H1 (cell line): ENCODE measurements at regions not wholly inside any gene's neighbourhood (a gene's known extent, or its start where the extent isn't known, plus 50 kb on each side); places are given as distances from the start of the nearest gene placed in this dataset.

Experiments used
- CTCF ChIA-PET: fragments of 300-600 bp; sonication (Branson Sonifier 250); formaldehyde crosslinking; loops from one replicate; lab custom pipeline; 2021; ENCODE audit not compliant: partially characterized antibody; lab: Charles Lee
- POLR2A ChIA-PET: fragments of 300-600 bp; sonication (Branson Sonifier 250); formaldehyde crosslinking; loops from one replicate; lab custom pipeline; 2021; ENCODE audit warnings: inconsistent platforms; ENCODE audit not compliant: partially characterized antibody; lab: Charles Lee
- DNase-seq, 2 experiments: peaks; one replicate each; pipeline versions ENCODE4 v3.0.0 to v3.0.0-alpha.2; 2010 to 2022; ENCODE audit warnings: low spot score in 2 of 2, low read depth in 1 of 2, mixed read lengths in 1 of 2
- FAIRE-seq: peaks from 2 replicates; lab custom pipeline; 2011; peaks lifted over from hg19 to GRCh38; lab: Jason Lieb, UNC
- H2AFZ ChIP-seq: 2 replicates; pipeline ENCODE4 v1.8.1; 2012; ENCODE audit warnings: low read length, inconsistent platforms
- H2AK5ac ChIP-seq: 2 replicates; pipeline ENCODE4 v1.6.1; 2013; ENCODE audit warnings: low read depth, low read length
- H2BK120ac ChIP-seq: replicated peaks from 2 replicates; pipeline ENCODE3; 2013; ENCODE audit warnings: low read depth, low read length, inconsistent platforms
- H2BK12ac ChIP-seq: 2 replicates; pipeline ENCODE4 v1.6.1; 2013; ENCODE audit warnings: low read depth, low read length
- H2BK15ac ChIP-seq: 2 replicates; pipeline ENCODE4 v1.6.1; 2013; ENCODE audit warnings: low read length
- H2BK20ac ChIP-seq: 2 replicates; pipeline ENCODE4 v1.6.1; 2013; ENCODE audit warnings: low read length
- H2BK5ac ChIP-seq: 2 replicates; pipeline ENCODE4 v1.6.1; 2013; ENCODE audit warnings: low read depth, low read length
- H3K14ac ChIP-seq: 2 replicates; pipeline ENCODE4 v1.6.1; 2013; ENCODE audit warnings: inconsistent platforms; ENCODE audit not compliant: insufficient read length
- H3K18ac ChIP-seq: 2 replicates; pipeline ENCODE4 v1.6.1; 2013; ENCODE audit warnings: low read length; ENCODE audit errors: extremely low read depth
- H3K23ac ChIP-seq: 2 replicates; pipeline ENCODE4 v1.6.1; 2013; ENCODE audit warnings: inconsistent platforms; ENCODE audit not compliant: insufficient read length
- H3K23me2 ChIP-seq: 2 replicates; pipeline ENCODE4 v1.6.1; 2013; ENCODE audit warnings: low read depth, low read length
- H3K27ac ChIP-seq: 2 replicates; pipeline ENCODE4 v1.6.1; 2011; ENCODE audit warnings: low read depth, low read length, inconsistent platforms
- H3K27me3 ChIP-seq, 4 experiments: replicated peaks in 1 of 4; 1 replicate in 1 of 4; 2 replicates in 3 of 4; pipeline versions ENCODE4 v1.6.1 to v1.8.1; 2011 to 2013; ENCODE audit warnings: low read length in 3 of 4, mild to moderate bottlenecking in 3 of 4, inconsistent platforms in 2 of 4, mixed read lengths in 2 of 4, moderate library complexity in 1 of 4; ENCODE audit not compliant: control insufficient read depth in 3 of 4, insufficient read depth in 3 of 4; ENCODE audit errors: extremely low read depth in 1 of 4
- H3K36me3 ChIP-seq, 4 experiments: 2 replicates each; pipeline versions ENCODE4 v1.6.1 to v1.8.1; 2011 to 2013; ENCODE audit warnings: mild to moderate bottlenecking in 4 of 4, low read length in 3 of 4, moderate library complexity in 2 of 4, control low read depth in 1 of 4, inconsistent platforms in 1 of 4; ENCODE audit not compliant: insufficient read depth in 4 of 4, control insufficient read depth in 2 of 4
- H3K4ac ChIP-seq: replicated peaks from 2 replicates; pipeline ENCODE3; 2013; ENCODE audit warnings: low read length, low read depth, mixed read lengths, inconsistent platforms; ENCODE audit not compliant: insufficient read length
- H3K4me1 ChIP-seq, 4 experiments: replicated peaks in 1 of 4; 1 replicate in 1 of 4; 2 replicates in 3 of 4; pipeline versions ENCODE4 v1.6.1 to v1.8.1; 2011 to 2013; ENCODE audit warnings: low read length in 3 of 4, inconsistent platforms in 2 of 4, mixed read lengths in 1 of 4; ENCODE audit not compliant: insufficient read depth in 4 of 4, control insufficient read depth in 3 of 4
- H3K4me2 ChIP-seq, 2 experiments: 2 replicates each; pipeline versions ENCODE4 v1.6.1 to v1.8.1; 2011 to 2013; ENCODE audit warnings: low read depth in 2 of 2, low read length in 2 of 2, control low read depth in 1 of 2, inconsistent platforms in 1 of 2, mild to moderate bottlenecking in 1 of 2; ENCODE audit not compliant: insufficient read depth in 1 of 2
- H3K4me3 ChIP-seq, 4 experiments: fragments of 200-600, 300-600 bp in 1 of 4; sonication (generic), shearing (Covaris generic), sonication (Bioruptor Twin) in 1 of 4; 2 replicates each; pipeline versions ENCODE4 v1.5.1 to v1.8.1; 2011 to 2016; ENCODE audit warnings: low read length in 4 of 4, low read depth in 3 of 4, control low read depth in 2 of 4, inconsistent platforms in 2 of 4, mild to moderate bottlenecking in 2 of 4, mixed read lengths in 1 of 4, moderate library complexity in 1 of 4; ENCODE audit not compliant: insufficient read depth in 2 of 4; ENCODE audit errors: extremely low read depth in 1 of 4
- H3K56ac ChIP-seq: replicated peaks from 2 replicates; pipeline ENCODE3; 2013; ENCODE audit warnings: low read depth, mild to moderate bottlenecking, mixed read lengths, low read length, inconsistent platforms; ENCODE audit not compliant: insufficient read length
- H3K79me1 ChIP-seq: 2 replicates; pipeline ENCODE4 v1.6.1; 2013; ENCODE audit warnings: low read depth, low read length, control low read depth
- H3K79me2 ChIP-seq, 2 experiments: 2 replicates each; pipeline versions ENCODE4 v1.6.1 to v1.8.1; 2012 to 2013; ENCODE audit warnings: low read length in 2 of 2, mild to moderate bottlenecking in 2 of 2, inconsistent platforms in 1 of 2; ENCODE audit not compliant: insufficient read depth in 2 of 2, control insufficient read depth in 1 of 2
- H3K9ac ChIP-seq, 4 experiments: replicated peaks in 1 of 4; 1 replicate in 1 of 4; 2 replicates in 3 of 4; pipeline versions ENCODE4 v1.6.1 to v1.8.1; 2011 to 2013; ENCODE audit warnings: low read depth in 3 of 4, low read length in 3 of 4, control low read depth in 2 of 4, mild to moderate bottlenecking in 2 of 4, moderate library complexity in 2 of 4, inconsistent platforms in 1 of 4; ENCODE audit errors: extremely low read depth in 1 of 4
- H3K9me3 ChIP-seq, 2 experiments: 2 replicates each; pipeline versions ENCODE4 v1.6.1 to v1.8.1; 2012 to 2013; ENCODE audit warnings: mild to moderate bottlenecking in 2 of 2, moderate library complexity in 2 of 2, control low read depth in 1 of 2, inconsistent platforms in 1 of 2, low read depth in 1 of 2, low read length in 1 of 2, mixed read lengths in 1 of 2; ENCODE audit not compliant: insufficient read depth in 2 of 2
- H4K20me1 ChIP-seq, 2 experiments: replicated peaks in 1 of 2; 2 replicates each; pipeline versions ENCODE3 to v1.8.1; 2011 to 2013; ENCODE audit warnings: inconsistent platforms in 2 of 2, low read length in 2 of 2, mild to moderate bottlenecking in 1 of 2; ENCODE audit not compliant: insufficient read depth in 2 of 2, control insufficient read depth in 1 of 2
- H4K5ac ChIP-seq: 2 replicates; pipeline ENCODE4 v1.6.1; 2013; ENCODE audit warnings: low read length, low read depth, mixed read lengths, inconsistent platforms; ENCODE audit not compliant: insufficient read length
- H4K8ac ChIP-seq: 2 replicates; pipeline ENCODE4 v1.8.0; 2013; ENCODE audit warnings: mild to moderate bottlenecking, moderate library complexity, low read length, inconsistent platforms; ENCODE audit not compliant: insufficient read depth; ENCODE audit errors: extremely low read depth
- H4K91ac ChIP-seq: replicated peaks from 2 replicates; pipeline ENCODE3; 2013; ENCODE audit warnings: low read length, mixed read lengths, inconsistent platforms; ENCODE audit not compliant: insufficient read length
- BRCA1 ChIP-seq: IDR thresholded peaks from 2 replicates; pipeline ENCODE4 v1.6.1; 2012; ENCODE audit warnings: low read depth, low read length, improper control_type of control experiment
- CREB1 ChIP-seq: IDR thresholded peaks from 2 replicates; pipeline ENCODE4 v1.6.1; 2012; ENCODE audit warnings: inconsistent platforms
- EP300 ChIP-seq, 2 experiments: IDR thresholded peaks; 1 replicate in 1 of 2; 2 replicates in 1 of 2; pipeline ENCODE4 v1.6.1; 2011 to 2012; ENCODE audit warnings: low read depth in 2 of 2, low read length in 2 of 2, mild to moderate bottlenecking in 2 of 2, borderline replicate concordance in 1 of 2, inconsistent platforms in 1 of 2, moderate library complexity in 1 of 2
- EZH2 ChIP-seq: fragments of 200-600 bp; sonication (generic); IDR thresholded peaks from 2 replicates; pipeline ENCODE4 v1.7.1; 2012; ENCODE audit warnings: low read depth, mild to moderate bottlenecking, moderate library complexity, low read length, inconsistent platforms; ENCODE audit not compliant: severe bottlenecking
- FOSL1 ChIP-seq: IDR thresholded peaks from 2 replicates; pipeline ENCODE4 v1.6.1; 2011; ENCODE audit warnings: mild to moderate bottlenecking, low read depth, low read length, moderate library complexity; ENCODE audit not compliant: insufficient read depth
- KDM1A ChIP-seq: fragments of 200-600, 300-600 bp; sonication (generic); IDR thresholded peaks from 2 replicates; pipeline ENCODE4 v1.7.1; 2016; ENCODE audit warnings: mild to moderate bottlenecking, low read length, borderline replicate concordance
- NANOG ChIP-seq: IDR thresholded peaks from 2 replicates; pipeline ENCODE4 v1.6.1; 2011; ENCODE audit warnings: low read length, low read depth, mild to moderate bottlenecking, inconsistent platforms; ENCODE audit not compliant: insufficient read depth, poor library complexity, severe bottlenecking
- POLR2A ChIP-seq, 2 experiments: IDR thresholded peaks; 1 replicate in 1 of 2; 2 replicates in 1 of 2; pipeline ENCODE4 v1.6.1; 2011; ENCODE audit warnings: low read depth in 2 of 2, low read length in 2 of 2, mild to moderate bottlenecking in 2 of 2; ENCODE audit errors: control extremely low read depth in 1 of 2
- TAF7 ChIP-seq: optimal IDR thresholded peaks from 2 replicates; pipeline ENCODE3; 2011; ENCODE audit warnings: low read depth, mild to moderate bottlenecking, inconsistent platforms, low read length, moderate library complexity, borderline replicate concordance
- YY1 ChIP-seq: IDR thresholded peaks from 2 replicates; pipeline ENCODE4 v1.6.1; 2011; ENCODE audit warnings: low read depth, mild to moderate bottlenecking, low read length
- WGBS, 2 experiments: shearing (Covaris generic) in 1 of 2; methylation state at CpG; one replicate each; pipeline versions ENCODE4 v1.1.6 to v1.1.7; 2013 to 2015; ENCODE audit warnings: low lambda C conversion rate in 2 of 2, mixed read lengths in 2 of 2, inconsistent platforms in 1 of 2, low coverage in 1 of 2, missing lambda C conversion rate in 1 of 2; ENCODE audit not compliant: insufficient replicate concordance in 2 of 2, insufficient coverage in 1 of 2, insufficient read length in 1 of 2; ENCODE audit errors: extremely low coverage in 1 of 2, missing lambda C conversion rate in 1 of 2; 5-methylcytosine and 5-hydroxymethylcytosine counted together
- TF ChIP-seq, protein P1 (sequence below): IDR thresholded peaks from 2 replicates; pipeline ENCODE4 v1.6.1; 2012; ENCODE audit warnings: inconsistent platforms

GRCh38 chr6:40276141-40276540 lies 311.0 kb downstream of the LRFN2 start:
- FAIRE-seq: no peak
- no peak overlapping the region for H2BK120ac ChIP-seq
- no peak overlapping the region for H2AK5ac ChIP-seq
- no peak overlapping the region for H4K91ac ChIP-seq
- no peak overlapping the region for H3K56ac ChIP-seq
- H4K5ac ChIP-seq: no peak overlapping the region
- H2BK15ac ChIP-seq: no peak overlapping the region
- H2BK5ac ChIP-seq: no peak overlapping the region
- no peak for TF ChIP-seq YY1
- TF ChIP-seq CREB1: no peak
- TF ChIP-seq FOSL1: no peak
- TF ChIP-seq, protein P1, sequence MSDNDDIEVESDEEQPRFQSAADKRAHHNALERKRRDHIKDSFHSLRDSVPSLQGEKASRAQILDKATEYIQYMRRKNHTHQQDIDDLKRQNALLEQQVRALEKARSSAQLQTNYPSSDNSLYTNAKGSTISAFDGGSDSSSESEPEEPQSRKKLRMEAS: no peak
- no peak for TF ChIP-seq NANOG
- TF ChIP-seq EP300 (IDR thresholded peaks at IDR 0.05; ENCODE audit: borderline replicate concordance in 1 of 2, low read depth in 2 of 2, low read length in 2 of 2): no peak
- no peak for TF ChIP-seq KDM1A
- TF ChIP-seq POLR2A (IDR thresholded peaks at IDR 0.05; ENCODE audit: control extremely low read depth in 1 of 2, low read depth in 2 of 2, low read length in 2 of 2): no peak
- no peak for TF ChIP-seq TAF7
- no peak for TF ChIP-seq BRCA1
- no peak for TF ChIP-seq EZH2
- no peak overlapping the region for H2BK12ac ChIP-seq
- DNase-seq: no peak
- H3K23me2 ChIP-seq: no peaks in the 10 kb centered on the region
- H3K14ac ChIP-seq: no peak overlapping the region
- no peaks in the 10 kb centered on the region for H3K4me1 ChIP-seq
- H3K9me3 ChIP-seq: no peaks in the 10 kb centered on the region
- no peak overlapping the region for H3K9ac ChIP-seq
- POLR2A ChIA-PET: no interaction called here
- 94% methylated on average over 15 of the region's 15 CpGs; no CpG with 5 or more reads in 1 of the 2 experiments for WGBS, 2 experiments
- H3K36me3 ChIP-seq: no peaks in the 10 kb centered on the region; a peak in 1 of 8 replicates
- CTCF ChIA-PET: interaction anchor here (1.5 to 1.7 kb wide), 2 partner anchors 9 to 11 kb away, joined by 3 to 4 read pairs; no protein-coding TSS in a partner anchor
- no peak overlapping the region for H3K27ac ChIP-seq
- no peak overlapping the region for H3K23ac ChIP-seq
- H4K8ac ChIP-seq: no peak overlapping the region
- no peaks in the 10 kb centered on the region for H3K27me3 ChIP-seq
- H2AFZ ChIP-seq: no peak overlapping the region
- H3K4ac ChIP-seq: no peak overlapping the region
- no peaks in the 10 kb centered on the region for H4K20me1 ChIP-seq
- no peak overlapping the region for H3K4me2 ChIP-seq
- H2BK20ac ChIP-seq: no peak overlapping the region
- no peak overlapping the region for H3K4me3 ChIP-seq
- no peaks in the 10 kb centered on the region for H3K79me1 ChIP-seq
- no peaks in the 10 kb centered on the region for H3K79me2 ChIP-seq
- H3K18ac ChIP-seq: no peak overlapping the region
